Ecto neural progenitor cell (in vitro differentiated cells): ENCODE measurements at regions not wholly inside any gene's neighbourhood (a gene's known extent, or its start where the extent isn't known, plus 50 kb on each side); places are given as distances from the start of the nearest gene placed in this dataset.

Source experiments
- DNase-seq: peaks from one replicate; pipeline ENCODE4 v3.0.0-alpha.2; 2018; ENCODE audit warnings: low spot score

DNA sequence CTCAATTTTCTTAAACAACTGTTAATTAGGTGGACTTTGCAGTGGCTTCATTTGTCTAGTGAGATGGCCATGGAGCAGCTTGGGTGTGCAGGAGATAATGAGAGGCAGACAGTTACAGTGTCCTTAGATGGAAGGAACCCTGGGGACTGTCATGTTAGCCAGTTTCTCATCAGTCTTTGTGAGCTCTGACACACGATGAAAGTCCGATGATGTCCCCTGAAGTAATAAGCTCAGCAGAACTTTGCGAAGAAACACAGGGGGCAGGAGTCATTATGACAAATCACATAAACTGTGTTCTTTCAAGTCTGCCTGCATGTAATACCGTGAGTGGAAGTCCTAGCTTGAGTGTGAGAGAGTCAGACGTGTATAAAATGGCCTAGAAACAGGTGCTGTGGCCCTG, 201.8 kb downstream of the DRD1 start:
- no peak for DNase-seq

DNA sequence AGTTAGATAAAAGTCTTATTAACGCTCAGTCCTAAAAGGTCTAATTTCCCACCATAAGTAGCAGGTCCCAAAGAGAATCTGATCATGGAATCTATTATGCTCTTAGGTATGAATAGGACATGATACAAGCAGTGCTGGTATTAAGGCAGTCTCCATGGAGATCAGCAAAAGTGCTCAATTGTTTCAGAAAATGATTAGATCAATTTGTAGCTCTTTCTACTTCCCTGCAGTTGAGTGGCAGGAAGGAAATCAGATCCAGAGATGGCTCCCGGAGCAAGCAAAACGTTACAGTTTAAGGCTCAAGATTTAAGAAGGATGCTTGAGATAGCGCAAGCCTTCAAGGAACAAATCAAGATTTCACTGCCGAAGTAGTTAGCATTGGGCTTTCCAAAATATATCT, 205.7 kb downstream of the DRD1 start:
- no peak for DNase-seq

DNA sequence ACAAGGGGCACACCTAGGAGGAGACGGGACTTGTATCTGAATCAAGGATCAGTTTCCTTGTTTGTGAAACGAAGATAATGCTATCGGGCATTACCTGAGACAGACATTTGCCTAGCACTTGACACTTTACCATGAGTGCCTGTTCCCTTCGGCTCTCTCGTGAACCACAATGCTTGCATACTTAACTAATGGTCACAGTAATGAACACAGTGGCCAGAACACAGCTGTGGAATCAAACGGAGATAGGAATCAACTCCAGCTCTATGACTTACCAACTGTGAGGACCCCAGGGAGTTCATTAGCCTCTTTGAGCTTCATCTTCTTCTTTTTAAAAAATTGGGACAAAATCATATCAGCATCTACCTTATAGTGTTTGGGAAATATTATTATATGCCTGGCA, 207.8 kb downstream of the DRD1 start:
- no peak for DNase-seq

DNA sequence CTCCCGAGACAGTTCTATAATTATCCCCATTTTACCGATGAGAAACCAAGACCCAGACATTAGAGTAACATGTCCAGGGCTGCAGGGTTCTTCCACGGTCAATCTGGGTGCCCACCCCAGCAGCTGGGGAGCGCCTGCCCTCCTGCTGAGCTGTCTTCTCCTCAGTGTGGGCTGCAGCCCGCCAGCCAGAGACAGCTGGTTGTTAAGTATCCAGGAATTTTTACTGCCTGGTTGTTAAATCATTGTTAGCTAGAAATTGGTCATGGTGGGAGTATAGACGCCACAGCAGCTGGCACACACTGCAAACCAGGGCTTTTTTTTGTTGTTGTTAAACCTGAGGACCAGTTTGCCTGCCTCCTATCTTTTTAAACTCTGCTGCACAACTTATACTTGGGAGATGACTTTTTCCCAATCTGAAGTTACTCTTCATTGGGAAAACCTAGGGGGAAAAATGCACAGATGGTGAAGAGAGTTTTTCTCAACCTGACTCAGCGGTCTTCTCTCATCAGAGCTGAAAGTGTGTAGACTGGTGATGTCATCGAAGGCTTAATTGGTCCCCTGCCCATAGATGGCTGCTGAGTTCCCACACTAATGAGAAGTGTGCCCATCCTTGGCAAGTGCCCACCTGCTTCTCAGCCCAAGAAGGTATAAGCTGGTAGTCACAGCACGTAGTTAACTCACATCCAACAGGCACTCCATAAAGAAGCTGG, 208.6 kb downstream of the DRD1 start:
- DNase-seq = no peak

DNA sequence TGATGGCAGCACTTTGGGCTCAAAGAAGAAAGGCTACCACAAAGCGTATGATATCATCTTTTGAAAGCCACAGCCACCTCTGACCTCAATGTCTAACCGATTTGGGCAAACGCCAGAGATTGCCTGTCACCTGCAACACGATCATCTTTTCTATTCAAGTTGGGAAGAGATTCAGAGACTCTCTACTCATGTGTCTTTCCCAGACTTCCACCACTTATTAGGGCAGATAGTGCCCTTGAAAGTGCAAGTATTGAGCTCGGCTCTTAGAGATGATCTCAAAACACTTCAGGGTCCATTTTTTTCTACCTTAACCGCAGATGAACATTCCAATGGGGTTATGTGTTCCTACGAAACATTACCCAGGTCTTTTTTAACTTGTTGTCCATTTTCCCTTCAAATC, 213.7 kb downstream of the DRD1 start:
- DNase-seq = no peak

DNA sequence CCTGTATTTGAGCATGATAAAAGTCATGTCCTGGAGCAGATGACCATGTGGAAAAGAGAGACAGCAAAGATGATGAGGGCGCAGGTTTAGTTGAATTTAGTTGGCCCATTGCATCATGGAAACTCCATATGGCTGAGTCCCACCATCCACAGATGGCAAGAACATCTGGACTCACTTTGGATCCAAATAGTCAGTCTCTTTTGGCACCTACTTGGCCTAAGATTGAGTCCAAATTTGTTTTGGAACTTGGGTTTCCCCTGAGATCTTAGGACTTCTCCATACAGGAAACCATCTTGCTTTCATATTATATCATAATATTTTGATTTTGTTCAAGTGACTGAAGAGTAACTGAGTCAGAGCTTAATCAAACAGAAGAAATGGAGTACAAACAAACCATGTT, 217.5 kb downstream of the DRD1 start:
- DNase-seq = no peak

DNA sequence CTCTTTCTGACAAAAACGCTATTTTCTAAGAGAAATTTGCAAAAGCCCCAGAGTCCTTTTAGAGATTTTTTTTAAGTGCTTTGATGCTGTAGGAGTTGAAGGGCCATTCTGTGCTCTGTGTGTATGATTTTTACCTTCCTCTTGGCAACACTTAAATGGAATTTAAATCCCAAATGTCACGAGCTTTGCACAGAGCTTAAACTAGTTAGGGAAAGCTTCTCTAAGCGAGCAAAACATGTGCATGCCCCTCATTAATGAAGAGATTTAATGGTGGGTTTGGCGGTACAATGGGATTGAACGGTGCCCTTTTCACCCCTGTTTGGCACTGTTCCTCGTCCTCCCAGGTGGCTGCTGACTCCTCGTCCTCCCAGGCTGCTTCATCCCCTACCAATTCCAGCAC, 220.7 kb downstream of the DRD1 start:
- DNase-seq = no peak

DNA sequence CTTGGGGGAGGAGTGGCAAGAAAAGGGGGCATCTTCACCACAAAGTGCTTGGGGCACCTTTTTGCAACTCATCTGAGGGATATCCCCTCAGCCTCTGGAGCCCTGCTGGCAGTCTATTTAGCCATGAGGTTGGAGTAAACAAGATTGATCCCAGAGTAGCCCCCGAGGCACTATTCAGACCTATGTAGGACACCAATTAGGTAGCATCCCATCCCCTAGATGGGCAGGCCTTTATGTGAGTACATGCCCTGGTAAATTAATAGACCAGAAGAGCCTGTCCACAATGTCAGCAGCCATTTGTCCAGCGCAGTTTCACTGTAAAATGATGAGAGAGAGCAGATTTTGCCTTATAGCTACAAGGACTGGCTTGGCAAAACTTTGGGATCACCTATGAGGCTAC, 221.4 kb downstream of the DRD1 start:
- no peak for DNase-seq

DNA sequence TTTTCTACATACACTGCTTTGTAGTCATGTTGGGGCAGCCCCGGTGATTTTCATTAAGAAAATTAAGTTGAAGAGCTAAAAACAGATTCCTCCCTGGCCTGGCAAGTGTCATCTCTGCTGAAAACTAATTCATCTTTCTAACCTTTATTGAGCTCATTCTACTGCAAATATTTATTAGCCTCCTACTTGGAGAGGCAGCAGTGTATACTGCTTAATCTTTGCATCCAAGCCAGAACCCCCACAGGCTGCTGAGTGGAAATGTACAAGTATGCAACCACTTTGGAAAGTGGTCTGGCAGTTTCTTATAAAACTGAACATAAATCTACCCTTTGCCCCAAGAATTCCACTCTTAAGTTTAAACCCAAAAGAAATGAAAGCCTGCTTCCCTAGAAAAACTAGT, 223.4 kb downstream of the DRD1 start:
- no peak for DNase-seq

DNA sequence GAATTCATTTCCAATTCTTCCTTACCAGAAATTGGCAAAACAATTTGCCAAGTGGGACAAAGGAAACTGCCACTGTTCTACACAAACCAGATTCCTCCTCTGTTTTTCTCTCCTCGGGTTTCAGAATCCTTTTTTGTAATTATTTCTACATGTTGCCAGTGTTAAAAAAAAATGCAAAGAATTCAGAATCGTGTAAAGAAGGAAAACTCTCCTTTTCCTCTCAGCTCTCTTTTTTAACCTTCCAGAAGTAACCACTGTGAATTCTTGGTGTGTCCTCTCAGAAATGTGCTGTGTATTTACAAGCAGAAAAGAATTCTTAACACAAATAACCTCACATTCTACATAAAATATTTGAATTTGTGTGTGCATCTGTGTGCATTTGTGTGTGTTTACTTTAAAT, 224.6 kb downstream of the DRD1 start:
- DNase-seq = no peak

DNA sequence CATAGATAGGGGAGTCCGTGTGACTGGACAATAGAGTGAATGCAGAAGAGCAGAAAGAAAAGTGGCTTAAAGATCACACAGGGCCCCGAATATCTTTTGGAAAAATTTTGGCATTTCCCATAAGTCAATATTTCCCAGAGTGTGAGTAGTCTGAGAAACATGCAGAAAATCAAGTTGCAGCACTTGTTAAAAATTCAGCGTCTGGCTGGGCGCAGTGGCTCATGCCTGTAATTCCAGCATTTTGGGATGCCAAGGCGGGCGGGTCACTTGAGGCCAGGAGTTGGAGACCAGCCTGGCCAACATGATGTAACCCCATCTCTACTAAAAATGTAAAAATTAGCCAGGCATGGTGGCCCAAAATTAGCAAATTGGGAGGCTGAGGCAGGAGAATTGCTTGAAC, 227.0 kb downstream of the DRD1 start:
- no peak for DNase-seq

DNA sequence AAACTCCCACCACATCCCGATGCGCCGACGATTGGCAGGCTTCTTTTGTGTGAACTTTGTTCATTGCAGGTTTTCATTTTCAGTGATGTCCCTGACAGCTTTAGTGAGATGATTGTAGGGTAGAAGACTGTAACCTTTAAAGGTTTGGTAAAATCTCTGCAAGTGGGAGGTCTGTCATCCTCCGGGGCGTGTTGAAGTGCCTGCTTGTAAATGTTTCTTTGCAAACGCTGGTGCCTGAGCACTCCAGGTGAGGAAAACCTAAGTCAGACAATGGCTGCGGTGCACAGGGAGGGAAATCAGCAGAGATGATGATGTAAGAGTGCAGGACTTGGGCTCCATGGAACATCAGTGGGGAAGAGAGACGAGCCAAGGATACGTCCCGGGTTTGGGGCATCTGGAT, 228.1 kb downstream of the DRD1 start:
- no peak for DNase-seq

DNA sequence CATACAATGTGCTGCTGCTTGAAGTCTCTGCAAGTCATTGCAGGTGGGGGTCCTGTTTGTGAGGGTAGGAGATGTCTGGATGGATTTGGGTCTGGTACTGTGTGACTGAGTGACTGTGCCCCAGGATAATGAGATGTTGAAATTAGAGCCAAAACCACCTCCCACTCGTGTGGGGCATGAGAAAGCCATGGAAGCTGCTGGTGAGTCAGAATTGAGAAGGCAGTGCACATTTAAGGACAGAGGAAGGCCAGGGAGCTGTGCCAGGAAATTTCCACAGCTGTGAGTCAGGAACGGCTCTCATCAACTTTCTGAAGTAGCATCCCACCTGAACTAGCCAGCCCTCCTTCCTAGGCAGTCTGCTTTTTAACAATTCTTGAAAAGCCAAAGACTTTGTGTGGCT, 229.8 kb downstream of the DRD1 start:
- no peak for DNase-seq

DNA sequence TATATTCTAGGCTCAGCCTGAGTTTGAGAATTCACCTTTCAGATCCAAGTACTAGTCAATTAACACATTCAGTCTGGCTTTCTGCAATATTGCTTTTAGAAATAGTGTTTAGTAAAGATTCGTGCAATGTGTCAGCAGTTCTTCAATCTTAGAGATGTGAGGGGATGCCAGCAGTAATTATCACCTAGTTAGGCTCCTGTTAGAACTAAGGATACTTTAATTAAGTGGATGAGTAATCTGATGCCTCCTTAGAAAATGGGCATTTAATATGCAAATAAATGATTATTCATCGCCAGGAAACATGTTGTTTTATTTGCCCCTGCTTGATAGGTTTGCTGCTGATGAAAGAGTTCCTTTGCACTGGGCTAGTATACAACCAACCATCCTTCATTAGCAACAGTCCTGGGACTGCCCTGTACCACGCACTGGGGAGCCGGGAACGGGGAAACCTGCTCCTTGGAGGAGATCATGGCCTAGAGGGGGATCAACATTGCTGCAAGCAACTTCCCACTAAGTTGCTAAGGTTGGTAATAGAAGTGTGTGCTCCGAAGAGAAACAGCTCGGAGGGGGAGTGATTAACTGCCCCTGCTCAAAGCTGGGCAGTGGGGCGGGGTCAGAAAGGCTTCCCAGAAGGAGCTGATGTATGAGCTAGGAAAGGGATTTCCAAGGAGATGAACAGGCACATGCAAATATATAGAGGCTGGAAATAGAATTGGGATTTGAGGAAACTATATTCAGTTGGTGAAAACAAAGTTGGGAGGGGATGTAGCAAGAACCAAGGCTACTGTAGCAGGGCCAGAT, 231.8 kb downstream of the DRD1 start:
- no peak for DNase-seq

DNA sequence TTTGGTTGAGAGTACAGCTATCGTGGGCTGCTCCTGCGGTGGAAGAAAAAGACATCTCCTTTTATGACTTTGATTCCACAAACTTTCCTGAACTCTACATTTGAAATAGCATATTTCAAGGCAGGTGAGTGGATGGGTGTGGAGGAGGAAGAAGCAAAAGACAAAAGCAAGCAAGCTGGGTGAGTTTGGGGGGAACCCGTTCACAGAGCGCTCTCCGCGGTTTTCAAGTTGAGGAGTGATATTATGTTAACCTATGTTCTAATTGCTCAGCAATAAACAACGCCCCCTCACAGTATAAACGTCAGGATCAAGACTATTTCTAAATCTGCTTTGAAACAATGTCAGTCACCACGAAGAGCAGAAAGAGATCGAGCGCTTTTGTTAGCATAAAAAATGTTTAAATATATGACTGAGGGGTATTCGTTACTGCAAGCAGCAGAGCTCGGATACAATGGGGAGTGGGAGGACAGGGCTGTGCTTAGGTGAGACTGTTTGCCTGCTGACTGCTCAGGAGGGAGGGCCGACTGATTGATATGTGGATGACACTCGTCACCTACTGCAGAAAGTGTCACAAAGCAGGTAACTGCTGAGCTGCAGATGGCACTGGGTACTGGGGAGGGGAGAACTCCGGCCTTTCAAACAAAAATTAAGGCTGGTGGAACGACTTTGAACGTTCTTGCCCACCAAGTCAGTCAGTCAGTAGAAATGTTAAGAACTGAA, 236.5 kb downstream of the DRD1 start:
- DNase-seq = no peak

DNA sequence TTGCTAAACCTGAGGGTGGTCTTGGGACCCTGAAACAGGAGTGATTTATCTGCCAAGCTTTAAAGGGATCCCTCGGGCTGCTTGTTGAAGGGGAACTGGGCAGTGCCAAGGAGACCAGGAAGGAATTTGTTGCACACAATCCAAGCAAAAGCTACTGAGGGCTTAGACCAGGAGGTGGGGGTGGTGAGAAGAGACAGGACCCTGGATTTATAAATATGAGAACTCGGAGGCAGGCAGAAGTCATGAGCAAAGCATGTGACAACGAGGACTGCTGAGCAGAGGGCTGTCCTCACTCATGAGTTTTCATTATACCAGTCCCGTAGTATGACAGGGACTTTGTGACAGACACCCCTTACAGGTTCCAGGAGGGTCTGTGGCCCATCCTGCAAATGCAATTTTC, 237.3 kb downstream of the DRD1 start:
- DNase-seq = no peak

DNA sequence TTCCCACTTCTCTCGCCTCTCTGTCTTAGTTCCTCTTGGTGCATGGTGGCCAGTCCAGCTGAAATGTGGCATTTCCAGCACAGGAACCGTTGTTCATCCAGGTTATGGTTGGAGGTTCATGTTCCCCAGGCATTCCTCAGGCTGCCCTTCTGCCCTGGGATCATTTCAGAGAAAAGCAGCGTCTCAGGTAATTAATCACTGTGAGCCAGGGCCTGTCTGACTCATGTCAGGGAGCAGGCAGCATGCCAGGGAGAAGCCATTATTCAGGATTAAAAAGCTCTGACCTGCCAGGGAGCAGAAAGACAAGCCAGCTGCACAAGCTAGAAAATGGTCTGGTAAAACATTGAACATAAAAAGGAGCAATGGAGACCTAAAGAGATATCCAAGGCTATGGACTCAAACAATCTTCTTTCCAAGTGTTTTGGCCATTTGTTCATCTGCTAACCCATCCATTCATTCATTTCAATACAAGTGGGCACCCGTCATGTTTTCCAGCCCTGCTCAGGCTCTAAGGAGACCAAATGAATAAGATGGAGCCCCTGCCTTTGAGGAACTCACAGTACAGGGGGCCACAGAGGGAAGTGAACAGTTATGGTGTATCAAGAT, 241.4 kb downstream of the DRD1 start:
- DNase-seq = no peak

DNA sequence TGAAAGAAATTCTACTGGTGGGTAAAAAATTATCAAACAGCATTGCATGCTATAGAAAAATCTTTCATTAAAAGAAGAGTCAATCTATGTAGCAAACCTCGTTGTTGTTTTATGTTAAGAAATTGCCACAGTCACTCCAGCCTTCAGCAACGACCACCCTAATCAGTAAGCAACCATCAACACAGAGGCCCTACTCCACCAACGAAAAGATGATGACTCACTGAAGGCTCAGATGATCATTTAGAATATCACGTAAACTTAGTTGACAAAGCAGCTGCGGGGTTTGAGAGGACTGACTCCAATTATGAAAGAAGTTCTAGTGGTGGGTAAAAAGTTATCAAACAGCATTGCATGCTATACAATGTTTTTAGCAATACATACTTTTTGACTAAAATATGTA, 242.6 kb downstream of the DRD1 start:
- DNase-seq = no peak

DNA sequence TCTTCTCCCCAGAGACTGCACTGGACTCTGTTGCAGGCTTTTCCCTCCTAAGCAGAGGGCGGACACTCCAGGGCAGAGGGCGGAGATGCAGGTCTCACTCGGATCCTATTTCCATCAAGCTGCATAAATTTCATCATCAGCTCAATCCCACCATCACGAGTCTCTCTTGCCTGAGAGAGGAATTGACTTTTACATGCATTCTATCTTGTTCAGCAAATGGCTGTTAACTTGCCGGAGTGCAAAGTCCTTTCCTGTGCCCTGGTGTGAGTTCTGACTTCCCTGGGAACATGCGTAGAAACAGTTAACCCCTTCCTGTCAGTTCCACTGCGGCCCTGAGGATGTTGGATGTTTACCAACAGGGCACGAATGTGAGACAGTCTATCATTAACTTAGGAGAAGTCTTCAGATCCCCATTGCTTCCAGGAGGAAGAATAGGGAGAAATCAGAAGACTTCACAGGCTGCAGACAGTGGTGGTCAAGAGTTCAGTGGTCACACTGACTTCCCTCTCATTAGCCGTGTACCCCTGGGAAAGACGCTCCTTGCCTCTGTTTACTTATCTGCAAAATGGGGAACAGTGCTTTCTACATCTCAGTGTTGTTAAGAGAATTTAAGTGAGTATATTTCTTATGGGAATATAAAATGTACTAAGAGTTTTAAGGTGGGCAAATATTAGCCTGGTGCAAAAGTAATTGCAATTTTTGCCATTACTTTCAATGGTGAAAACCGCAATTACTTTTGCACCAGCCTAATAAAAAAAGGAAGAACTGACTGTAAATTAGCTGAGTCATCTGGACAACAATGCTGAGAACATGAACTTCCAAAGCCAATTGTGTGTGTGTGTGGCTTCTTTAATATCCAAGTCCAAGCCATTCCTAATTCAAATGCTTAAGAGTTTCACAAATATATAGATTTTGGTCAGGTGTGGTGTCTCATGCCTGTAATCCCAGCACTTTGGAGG, 248.0 kb downstream of the DRD1 start:
- peak; percentile 53 for DNase-seq

DNA sequence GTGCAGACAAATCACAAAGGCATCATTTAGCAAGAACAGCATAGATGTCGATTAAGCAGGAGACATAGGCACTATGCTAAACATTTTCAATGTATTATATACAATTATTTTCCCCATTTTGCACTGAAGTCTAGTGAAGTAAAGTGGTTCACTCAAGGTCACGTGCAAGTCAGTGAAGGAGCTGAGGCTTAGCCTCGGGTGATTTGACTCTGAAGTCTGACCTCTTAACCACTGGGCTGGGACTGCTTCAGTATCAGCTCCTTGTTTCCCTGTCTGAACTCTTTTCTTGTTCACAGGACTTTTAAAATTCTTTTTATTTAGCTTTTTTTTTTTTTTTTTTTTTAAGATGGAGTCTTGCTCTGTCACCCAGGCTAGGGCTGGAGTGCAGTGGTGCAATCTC, 262.7 kb downstream of the DRD1 start:
- DNase-seq = no peak

DNA sequence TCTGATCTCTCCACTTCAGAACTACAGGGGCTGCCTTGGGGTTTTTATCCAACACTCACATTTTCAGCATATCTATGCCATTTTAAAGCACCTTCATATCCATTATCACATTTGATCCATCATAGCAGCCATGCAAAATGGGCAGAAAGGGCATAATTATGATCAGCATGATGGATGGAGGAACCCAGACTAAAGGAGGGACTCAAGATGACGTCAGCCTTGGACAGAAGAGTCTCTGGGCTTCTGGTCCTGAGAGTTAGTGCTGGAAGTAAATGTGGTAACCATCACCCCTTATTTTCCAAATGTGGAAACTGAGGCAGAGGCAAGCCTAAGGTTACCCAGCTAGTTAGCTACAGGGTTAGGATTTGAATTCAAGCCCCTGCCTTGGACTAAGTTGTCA, 273.1 kb downstream of the DRD1 start:
- no peak for DNase-seq
